Activated CD8-positive, alpha-beta memory T cell treated with anti-CD3 and anti-CD28 coated beads, Interleukin-2, amount 50 U/mL, for 4 hours (primary cell): ENCODE measurements at regions not wholly inside any gene's neighbourhood (a gene's known extent, or its start where the extent isn't known, plus 50 kb on each side); places are given as distances from the start of the nearest gene placed in this dataset.
"Not testable (repeated sequence)": the region's sequence is repeated elsewhere in the genome, so short reads cannot be mapped to it uniquely, and the experiment has no call there.

Experiments used
- DNase-seq: peaks from one replicate; pipeline ENCODE4 v3.0.0-alpha.2; 2020

DNA sequence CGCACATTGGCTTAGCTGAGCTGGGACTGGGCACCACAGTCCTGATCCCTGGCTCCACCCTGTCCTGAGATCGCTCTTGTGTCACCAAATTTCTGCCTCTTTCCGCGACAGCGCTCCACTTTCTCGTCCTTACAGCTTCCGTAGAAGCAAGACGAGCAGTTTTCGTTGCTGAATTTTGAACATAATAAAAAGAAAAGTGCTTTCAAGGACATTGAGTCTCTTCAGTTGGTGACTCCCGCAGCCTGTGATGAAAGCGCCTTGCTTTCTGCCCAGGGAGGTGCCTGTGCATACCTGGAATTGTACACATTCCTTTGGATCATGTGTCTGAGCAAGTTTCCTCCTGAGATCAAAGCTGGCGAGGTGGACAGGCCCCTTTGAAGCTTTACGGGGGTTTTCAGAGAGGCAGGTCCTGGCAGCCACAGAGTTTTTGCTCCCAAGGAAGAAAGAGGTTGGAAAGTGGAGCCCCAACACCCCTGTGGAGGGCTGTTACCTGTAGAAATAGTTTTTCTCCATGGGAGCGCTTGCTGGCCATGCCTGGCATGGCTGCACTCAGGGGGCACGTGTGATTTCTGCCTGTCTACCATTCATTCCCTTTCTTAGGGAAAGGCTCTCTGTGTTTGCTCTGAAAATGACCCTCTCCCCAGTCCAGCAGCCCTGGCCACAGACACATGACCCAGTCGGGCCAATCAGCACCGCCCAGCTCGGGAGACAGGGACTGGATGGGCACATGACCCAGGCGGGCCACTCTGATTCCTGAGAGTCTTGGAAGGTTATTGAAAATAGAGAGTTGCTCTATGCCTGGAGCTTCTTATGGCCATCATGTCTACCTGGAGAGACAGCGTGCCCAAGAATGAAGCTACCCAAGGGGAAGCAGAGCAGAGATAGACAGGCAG is 115.6 kb upstream of the OTOS start:
- DNase-seq, result no peak

DNA sequence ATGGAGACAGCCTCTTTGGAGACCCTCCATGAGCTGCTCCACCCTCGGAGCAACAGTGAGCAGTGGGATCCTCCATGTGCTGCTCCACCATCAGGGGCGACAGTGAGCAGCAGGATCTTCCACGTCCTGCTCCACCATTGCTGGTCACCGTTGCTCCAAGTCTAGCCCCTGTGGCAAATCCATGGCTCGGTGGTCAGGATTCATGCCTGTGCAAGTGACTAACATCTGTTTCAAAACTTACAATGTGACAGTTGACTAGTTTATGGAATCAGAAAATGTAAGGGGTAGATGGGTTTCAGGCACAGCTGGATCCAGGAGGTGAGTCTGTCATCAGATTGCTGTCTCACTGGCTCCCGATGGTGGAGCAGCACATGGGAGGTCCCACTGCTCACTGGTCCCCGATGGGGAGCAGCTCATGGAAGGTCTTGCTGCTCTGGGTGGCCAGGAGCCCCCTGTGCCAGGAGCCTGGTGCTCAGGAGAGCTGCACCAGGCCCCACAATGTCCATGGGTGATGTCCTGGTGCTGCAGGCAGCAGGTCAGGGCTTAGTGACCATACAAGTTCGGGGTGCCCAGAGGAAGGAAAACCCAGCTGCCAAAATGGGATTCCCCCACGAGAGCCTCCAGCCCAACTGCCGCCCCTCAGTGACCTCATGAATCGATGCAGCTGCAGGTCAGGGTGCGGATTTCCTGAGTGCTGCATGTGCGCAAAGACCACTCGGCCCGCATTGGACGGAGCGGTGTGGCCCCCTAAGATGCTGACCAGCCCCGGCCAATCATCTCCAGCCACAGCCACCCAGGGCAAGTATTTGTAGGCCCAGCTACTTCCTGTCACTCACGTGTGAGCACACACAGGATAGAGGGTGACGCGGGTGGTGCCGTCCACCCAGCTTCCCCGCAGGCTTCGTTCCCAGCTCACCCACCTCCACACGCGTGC is 116.5 kb upstream of the OTOS start:
- DNase-seq, result no peak

DNA sequence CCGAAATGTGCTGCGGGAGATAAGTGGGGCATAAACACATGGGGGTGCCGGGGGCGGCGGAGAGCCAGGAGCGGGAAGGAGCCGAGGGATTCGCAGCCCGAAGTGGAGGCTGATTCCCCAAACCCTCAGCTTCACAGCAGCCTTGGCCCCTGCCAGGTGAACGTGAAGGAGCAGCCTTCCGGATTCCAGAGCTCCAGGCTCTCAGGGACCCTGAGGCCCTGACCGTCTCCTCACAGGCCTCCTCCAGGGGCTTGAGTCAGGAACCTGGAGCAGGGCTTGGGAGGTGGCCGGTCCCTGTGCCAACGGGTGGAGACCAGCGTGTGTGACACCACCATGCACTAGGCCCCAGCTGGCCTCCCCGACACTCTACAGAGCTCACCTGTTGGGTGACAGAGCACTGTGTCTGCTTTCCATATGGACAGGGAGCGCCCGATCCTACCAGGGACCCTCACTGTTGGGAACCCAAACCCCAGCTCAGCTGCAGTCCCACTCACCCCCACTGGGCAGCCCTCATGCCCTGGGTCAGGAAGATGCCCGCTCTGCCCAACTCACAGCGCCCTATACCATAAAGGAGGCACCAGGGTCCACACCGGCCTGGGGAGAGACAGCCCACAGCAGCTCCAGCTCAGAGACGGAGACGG is 117.6 kb upstream of the OTOS start:
- no peak for DNase-seq

DNA sequence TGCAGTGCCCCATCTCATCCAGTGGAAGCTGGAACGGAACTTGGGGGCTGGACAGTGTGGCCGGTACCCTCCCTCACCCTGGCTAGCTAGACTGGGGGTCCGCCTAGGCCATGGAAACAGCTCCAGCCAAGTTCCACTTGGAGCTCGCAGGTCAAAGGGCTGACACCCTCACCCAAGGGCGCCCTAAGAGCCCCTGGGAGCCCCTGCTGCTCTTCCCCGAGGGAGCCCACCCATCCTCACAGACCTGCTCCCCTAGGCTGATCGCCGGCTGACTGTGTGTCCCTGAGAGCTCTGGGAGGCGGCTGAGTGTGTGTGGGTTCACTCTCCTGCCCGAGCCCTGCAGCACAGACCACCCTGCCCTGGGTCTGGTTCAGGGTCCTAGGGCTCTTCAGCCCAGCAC is 118.2 kb upstream of the OTOS start:
- DNase-seq, result no peak

DNA sequence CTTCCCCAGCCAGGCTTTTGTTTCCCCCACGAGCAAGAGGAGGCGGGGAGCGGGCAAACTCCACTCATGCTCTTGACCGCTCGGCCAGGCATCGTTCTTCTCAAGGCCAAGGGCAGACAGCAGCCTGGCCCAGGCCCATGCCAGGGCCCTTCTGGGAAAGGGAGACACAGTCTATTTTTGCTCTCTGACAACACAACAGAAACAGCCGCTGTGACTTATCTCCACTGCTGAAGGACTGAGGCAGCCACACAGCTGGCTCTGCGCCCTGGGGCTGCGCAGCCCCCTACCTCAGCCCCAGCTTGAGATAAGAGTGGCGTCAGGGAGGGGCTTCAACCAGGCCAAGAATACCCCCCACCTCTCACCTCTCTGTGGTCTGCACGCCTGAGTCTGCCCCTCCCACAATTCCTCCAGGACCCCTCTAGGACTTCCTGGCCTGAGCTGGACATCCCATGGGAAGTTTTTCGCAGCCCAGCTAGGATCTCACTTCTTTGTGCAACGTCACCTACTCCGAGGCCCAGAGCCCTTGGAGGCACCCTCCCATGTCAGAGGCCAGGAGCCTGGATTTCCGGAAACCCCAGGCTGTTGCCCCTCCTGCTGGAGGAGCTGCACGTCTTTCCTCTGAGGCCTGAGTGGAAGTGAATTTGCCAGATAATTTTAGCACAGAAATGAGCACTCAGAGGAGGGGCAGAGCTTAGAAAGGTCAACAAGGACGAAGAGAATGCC is 118.9 kb upstream of the OTOS start:
- DNase-seq, result no peak

DNA sequence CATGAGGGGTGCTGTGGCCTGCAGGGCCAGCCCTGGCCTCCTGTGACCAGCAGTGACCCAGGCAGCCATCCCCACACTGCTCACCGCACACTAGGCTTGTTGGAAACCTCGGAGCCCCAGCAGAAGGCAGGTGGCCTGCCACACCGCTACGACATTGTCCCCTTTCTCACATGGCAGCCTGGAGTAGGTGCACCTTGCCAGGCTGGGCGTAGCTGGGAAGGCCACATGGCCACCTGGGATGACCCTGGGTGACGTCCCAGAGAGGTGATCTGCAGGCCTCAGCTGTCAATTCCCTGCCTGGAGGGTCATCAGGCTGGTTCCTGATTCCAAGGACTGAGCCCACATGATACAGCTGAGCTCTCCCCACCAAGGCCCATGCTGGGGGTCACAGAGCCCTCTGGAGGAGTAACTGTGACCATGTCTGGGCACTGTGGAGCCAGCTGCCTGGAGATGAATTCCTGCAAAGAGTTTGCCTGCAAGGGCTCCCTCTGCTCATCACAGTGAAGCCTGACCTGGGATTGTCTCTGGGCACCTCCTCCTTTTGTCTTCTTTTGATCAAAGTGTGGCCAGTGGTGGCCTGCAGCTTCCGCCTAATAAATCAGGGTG is 119.6 kb upstream of the OTOS start:
- no peak for DNase-seq

DNA sequence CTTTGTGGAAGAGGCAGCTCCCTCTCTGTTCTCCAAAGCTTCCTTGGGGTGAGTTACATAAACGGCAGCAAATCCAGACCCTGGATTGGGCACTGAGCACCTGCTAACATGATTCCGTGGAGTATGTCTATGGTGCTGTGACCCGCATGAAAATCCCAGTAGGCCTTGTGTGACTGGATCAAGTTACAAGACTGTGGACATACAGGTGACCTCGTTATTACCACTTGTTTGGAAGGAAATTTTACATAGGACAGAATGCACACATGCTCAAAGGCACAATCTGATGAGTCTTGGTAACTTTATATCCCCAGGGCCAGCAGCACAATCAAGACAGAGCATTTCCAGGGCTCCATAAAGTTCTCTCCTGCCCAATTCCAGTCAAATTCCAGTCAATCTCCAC is 120.2 kb upstream of the OTOS start:
- no peak for DNase-seq

DNA sequence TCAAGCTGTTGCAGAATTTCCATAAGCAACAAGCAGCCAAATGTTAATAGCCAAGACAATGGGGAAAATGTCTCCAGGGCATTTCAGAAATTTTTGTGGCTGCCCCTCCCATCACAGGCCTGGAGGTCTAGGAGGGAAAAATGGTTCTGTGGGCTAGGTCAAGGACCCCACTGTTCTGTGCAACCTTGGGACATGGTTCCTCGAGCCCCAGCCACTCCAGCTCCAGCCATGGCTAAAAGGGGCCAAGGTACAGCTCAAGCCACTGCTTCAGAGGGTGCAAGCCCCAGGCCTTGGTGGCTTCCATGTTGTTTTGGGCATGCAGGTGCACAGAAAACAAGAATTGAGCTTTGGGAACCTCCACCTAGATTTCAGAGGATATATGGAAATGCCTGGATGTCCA is 122.1 kb upstream of the OTOS start:
- DNase-seq, result not testable (repeated sequence)

DNA sequence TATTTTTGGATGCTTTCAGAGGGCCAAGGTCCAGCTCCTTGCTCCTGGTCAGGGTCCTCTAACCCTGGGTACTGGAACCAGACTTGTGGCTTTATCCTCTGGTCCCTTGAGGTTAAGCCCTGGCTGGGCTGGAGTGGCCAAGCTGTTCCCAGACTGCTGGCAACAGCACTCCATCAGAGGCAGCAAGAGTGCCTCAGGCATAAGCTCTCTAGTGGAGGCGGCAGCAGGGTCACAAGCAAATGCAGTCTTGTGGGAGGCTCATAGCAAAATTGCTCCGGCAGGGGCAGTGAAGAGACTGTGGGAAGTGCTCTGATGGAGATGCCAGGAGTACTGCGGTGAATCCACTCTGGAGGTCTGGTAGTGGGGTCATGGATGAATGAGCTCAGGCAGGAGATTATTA is 128.9 kb upstream of the OTOS start:
- no peak for DNase-seq

DNA sequence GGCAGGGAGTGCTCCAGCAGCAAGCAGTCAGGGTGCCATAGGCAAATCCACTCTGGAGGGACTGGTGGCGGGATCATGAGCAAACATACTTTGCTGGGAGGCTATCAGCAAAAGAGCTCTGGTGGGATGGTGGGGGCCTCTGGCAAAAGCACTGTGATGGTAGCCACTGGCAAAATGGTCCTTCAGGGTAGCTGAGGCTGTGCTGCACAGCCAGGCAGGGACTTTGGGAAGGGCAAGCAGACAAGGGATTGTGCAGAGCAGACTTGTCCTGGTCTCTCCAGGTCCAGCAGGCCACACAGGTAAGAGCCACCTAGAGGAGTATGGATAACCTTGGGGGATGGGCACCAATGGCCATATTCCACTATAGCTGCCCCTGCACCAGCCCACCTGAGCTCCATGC is 129.4 kb upstream of the OTOS start:
- no peak for DNase-seq

DNA sequence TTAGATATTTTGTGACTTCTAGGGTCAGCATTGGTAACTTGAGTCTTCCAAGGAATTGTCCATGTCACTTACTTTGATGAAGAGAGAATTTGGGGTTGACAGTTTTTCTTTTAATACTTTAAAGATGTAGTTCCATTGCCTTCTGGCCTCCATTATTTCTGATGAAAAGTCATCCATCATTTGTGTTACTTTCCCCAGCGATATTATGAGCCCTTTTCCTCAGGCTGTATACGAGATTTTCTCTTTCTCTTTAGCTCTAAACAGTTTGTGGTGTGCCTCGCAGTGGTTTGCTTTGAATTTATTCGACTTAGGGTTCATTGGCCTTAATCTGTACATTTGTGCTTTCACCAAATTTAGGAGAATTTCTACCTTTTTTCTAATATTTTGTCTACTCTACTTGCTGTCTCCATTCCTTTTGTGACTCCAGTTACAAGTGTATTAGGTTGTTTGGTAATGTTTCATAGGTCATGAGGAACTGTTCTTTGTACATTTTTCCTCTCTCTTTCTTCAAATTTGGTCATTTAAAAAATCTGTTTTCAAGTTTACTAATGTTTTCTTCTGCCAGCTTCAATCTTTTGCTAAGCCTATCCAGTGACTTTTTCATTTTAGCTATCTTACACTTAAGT is 131.4 kb upstream of the OTOS start:
- DNase-seq, result no peak

DNA sequence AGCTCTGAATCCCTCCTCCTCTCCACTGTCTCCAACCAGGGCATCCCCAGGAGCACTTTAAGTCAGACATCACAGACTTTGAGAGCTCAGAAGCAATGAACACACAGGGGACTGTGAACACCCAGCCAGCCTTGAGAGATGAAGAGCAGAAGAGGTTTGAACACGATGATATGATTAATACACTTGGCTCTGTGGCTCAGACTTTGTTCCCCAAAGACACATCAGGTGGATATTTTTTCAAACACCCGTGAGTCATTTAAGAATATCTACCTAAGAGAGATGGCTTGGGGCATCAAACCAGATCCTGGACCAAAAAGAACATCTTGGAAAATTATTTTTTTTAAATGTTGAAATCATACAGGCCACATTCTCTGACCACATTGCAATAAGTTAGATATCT is 134.9 kb upstream of the OTOS start:
- no peak for DNase-seq

DNA sequence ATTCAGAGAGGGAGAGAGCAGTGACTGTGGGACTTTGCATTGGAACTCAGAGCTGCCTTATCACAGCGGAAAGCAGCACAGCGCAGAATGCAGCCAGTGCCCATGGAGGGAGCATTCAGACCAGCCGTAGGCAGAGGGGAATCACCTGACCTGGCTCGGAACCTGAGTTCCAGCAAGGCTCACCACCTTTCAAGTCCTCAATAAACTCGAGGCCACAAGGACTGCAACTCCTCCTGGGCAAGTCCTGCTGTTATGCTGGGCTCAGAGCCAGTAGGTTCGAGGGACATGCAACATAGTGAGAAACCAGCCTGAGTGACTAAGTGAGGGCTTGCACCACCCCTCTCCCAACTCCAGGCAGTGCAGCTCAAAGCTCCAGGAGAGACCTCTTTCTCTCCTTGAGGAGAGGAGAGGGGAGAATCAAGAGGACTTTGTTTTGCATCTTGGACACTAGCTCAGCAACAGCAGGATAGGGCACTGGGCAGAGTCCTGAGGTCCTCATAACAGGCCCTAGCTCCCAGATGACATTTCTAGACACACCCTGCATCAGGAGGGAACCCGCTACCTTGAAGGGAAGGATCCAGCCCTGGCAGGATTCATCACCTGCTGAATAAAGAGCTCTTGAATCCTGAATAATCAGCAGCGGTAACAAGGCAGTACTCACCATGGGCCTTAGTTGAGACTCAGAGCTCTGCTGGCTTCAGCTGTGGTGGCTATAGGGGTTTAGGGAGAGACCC is 136.8 kb upstream of the OTOS start:
- no peak for DNase-seq

DNA sequence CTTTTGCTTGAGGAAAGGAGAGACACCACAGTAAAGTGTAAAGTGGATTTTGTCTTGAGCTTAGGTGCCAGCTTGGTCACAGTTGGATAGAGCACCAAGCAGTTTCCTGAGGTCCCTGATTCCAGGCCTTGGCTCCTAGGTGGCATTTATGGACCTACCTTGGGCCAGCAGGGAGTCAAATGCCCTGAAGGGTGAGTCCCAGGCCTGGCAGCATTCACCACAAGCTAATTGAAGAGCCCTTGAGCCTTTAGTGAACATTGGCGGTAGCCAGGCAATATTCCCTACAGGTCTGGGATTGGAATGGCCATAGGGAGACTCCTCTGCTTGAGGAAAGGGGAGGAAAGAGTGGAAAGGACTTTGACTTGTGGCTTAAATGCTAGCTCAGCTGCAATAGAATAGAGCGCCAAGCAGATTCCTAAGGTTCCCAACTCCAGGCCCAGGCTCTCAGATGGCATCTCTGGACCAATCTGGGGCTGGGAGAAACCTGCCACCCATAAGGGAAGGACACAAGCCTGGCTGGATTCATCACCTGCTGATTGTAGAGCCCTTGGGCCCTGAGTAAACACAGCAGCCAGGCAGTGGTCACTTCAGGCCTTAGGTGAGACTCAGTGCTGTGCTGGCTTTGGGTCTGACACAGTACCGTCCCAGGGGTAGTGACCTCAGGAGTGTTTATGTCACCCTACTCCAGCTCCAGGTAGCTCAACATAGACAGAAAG is 137.5 kb upstream of the OTOS start:
- DNase-seq, result no peak

DNA sequence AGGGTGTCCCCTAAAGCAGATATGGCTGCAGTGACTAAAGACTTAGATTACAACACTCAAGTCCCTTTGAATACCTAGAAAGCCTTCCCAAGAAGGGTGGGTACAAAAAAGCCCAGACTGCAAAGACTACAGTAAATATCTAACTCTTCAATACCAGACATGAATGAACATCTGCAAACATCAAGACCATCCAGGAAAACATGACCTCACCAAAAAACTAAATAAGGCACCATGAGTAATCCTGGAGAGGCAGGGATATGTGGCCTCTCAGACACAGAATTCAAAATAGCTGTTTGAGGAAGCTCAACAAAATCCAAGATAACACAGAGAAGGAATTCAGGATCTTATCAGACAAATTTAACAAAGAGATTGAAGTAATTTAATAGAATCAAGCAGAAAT is 138.2 kb upstream of the OTOS start:
- no peak for DNase-seq

DNA sequence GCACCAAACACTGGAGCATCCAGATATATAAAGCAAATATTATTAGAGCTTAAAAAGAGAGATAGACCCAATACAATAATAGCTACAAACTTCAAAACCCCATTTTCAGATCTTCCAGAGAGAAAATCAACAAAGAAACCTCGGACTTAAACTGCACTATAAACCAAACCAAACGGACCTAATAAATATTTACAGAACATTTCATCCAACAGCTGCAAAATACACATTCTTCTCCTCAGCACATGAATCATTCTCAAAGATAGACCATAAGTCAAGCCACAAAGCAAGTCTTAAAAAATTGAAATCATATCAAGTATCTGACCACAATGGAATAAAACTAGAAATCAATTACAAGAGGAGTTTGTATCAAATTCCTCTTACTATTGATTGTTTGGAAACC is 140.2 kb upstream of the OTOS start:
- no peak for DNase-seq

DNA sequence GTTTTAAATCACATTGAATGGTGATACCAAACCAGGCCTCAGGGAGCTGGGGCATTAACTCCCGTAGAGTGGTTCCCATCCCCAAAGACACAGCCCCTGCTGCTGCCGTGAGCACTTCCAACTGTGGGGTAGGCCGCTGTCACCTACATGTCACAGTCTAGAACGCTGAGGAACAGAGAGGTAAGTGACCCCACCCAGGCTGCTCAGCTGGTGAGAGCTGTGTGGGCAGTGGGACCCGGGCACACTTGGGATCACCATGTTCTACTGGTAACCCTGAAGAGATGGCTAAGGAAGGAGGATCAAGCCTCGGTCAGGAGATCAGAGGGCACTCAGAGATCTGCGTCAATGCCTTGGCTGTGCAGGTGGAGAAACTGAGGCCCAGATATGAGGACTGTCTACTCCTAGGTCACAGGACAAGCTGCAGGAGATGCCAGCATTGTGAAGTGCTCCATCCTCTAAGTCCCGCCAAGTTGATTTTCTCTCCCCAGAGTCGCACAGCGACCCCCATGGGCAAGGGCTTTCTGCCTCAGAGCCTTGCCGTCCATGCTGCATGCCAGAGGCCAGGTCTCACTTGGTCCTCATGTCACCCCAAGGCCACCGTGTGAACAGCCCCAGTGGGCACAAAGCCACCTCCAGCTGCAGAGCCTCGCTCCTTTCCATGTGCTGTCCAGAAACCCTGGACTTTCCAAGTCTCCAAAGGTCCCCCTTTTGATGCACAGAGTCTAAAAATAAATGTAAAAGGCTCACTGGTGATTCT is 144.2 kb upstream of the OTOS start:
- no peak for DNase-seq

DNA sequence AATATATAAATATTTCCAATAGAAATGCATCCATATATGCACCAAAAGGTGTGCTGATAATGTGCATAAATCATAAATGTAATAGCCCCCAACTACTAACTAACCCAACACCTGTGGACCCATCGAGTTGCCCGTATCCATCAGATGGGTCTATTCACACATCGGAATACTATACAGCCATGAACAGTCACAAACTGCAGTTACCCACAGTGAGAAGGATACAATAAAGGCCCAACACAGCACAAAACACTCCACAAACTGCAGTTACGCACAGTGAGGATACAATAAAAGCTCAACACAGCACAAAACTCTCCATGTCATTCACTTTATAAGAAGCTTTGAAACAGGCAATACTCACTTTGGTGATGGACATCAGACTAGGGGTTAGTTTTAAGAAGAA is 145.3 kb upstream of the OTOS start:
- DNase-seq, result no peak

DNA sequence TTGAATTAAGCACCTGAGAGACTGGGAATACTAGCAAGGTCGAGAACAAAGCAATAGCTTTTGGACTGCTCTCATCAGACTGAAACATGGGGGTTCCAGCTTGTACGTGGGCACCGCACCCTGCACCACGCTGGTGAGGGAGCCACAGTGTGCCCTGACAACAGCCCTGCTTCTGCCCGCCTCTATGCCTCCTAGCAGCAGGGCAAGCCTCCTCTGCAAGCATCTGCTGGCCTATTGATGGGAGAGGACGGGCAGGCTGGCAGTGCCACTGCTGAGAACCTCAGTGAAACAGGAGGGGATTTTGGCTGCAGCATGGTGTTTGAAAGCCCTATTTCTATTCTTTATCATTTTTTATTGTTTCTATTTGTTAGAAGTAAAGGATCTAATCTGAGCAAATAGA is 146.1 kb upstream of the OTOS start:
- DNase-seq, result no peak

DNA sequence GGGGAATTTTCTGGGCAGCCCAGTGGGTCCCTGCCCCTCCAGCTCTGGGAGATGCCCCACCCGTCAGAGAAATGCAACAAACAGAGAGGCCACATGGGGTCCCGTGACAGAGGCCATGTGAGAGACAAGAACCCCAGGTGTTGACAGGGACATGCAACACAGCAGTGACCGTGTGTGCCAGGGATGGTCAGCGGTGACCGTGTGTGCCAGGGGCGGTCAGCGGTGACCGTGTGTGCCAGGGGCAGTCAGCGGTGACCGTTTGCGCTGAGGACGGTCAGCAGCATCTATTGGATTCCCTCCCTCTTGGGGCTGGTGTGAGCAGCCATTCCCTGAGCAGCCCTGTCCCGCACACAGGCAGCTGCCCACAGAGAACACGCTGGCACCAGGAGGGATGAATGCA is 146.6 kb upstream of the OTOS start:
- no peak for DNase-seq
